Ishikawa (cell line): ENCODE measurements at regions not wholly inside any gene's neighbourhood (a gene's known extent, or its start where the extent isn't known, plus 50 kb on each side); places are given as distances from the start of the nearest gene placed in this dataset.

Experiments
- EGR1 ChIP-seq: IDR thresholded peaks from 2 replicates; pipeline ENCODE4 v1.6.1; 2012
- EP300 ChIP-seq: IDR thresholded peaks from 2 replicates; pipeline ENCODE4 v1.6.1; 2012; ENCODE audit warnings: borderline replicate concordance
- FOXM1 ChIP-seq: IDR thresholded peaks from 2 replicates; pipeline ENCODE4 v1.6.1; 2012; ENCODE audit warnings: low read depth, borderline replicate concordance
- NFIC ChIP-seq: IDR thresholded peaks from 2 replicates; pipeline ENCODE4 v1.6.1; 2012
- REST ChIP-seq: IDR thresholded peaks from 2 replicates; pipeline ENCODE4 v1.6.1; 2012; ENCODE audit warnings: low read depth, mild to moderate bottlenecking
- TCF12 ChIP-seq: IDR thresholded peaks from 2 replicates; pipeline ENCODE4 v1.6.1; 2012; ENCODE audit warnings: low read depth
- YY1 ChIP-seq: IDR thresholded peaks from 2 replicates; pipeline ENCODE4 v1.6.1; 2012; ENCODE audit warnings: low read depth

GRCh38 chr3:113079218-113079961 is 88.6 kb downstream of the GTPBP8 start:
- TF ChIP-seq NFIC, result no peak
- TF ChIP-seq FOXM1, result no peak
- no peak for TF ChIP-seq EP300
- no peak for TF ChIP-seq REST
- no peak for TF ChIP-seq EGR1
- no peak for TF ChIP-seq TCF12
- no peak for TF ChIP-seq YY1
